Activated CD4-positive, alpha-beta T cell treated with anti-CD3 and anti-CD28 coated beads, Interleukin-2, amount 10 ng/mL, durations not matched to agents 24 days and 14 days (primary cell): ENCODE measurements at regions not wholly inside any gene's neighbourhood (a gene's known extent, or its start where the extent isn't known, plus 50 kb on each side); places are given as distances from the start of the nearest gene placed in this dataset.
"Not testable (repeated sequence)": the region's sequence is repeated elsewhere in the genome, so short reads cannot be mapped to it uniquely, and the experiment has no call there.

ENCODE experiments used
- DNase-seq: peaks from one replicate; pipeline ENCODE4 v3.0.0; 2022
- H3K27ac Mint-ChIP-seq: one replicate; pipeline ENCODE4 v1.8.0; 2022; ENCODE audit warnings: mild to moderate bottlenecking, mixed read lengths
- H3K27me3 Mint-ChIP-seq: one replicate; pipeline ENCODE4 v1.8.0; 2022; ENCODE audit warnings: mixed read lengths
- H3K36me3 Mint-ChIP-seq: one replicate; pipeline ENCODE4 v1.8.0; 2022; ENCODE audit warnings: low read depth, mild to moderate bottlenecking, mixed read lengths
- H3K4me1 Mint-ChIP-seq: one replicate; pipeline ENCODE4 v1.8.0; 2021; ENCODE audit warnings: mixed read lengths
- H3K4me3 Mint-ChIP-seq: one replicate; pipeline ENCODE4 v1.8.0; 2022; ENCODE audit warnings: mild to moderate bottlenecking, moderate library complexity, mixed read lengths
- H3K9me3 Mint-ChIP-seq: one replicate; pipeline ENCODE4 v1.8.0; 2021; ENCODE audit warnings: mixed read lengths
- intact Hi-C: fragments of 100-400 bp; cut with micrococcal nuclease; formaldehyde crosslinking; loops from one replicate; pipeline ENCODE4 v1.15.1; 2023

DNA sequence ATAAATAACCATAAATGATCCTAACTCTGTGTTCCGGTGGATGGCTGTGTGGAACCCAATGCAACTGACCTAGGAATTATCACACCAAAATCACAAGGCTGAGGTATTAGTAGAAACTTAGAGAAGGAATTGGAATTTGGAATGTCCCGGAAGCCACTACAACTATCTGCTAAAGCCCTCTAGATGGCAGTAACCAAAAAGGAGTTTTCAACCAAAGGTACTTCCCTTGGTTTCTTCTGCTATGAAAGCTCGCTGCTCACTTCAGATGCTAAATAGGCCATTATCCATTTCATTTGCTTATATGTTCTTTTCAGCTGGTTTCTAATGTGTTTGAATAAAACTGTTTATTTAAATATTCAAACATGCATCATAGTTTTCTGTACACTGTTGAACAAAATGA, 1589.1 kb upstream of the SPRY2 start:
- DNase-seq, result no peak
- Mint-ChIP-seq H3K4me1 (no peaks in the 10 kb centered on the region), H3K4me3 (no peak overlapping the region), H3K27me3 (no peaks in the 10 kb centered on the region), H3K27ac (no peak overlapping the region), H3K9me3 (no peaks in the 10 kb centered on the region), H3K36me3 (no peaks in the 10 kb centered on the region)
- intact Hi-C loops, result no loop called here

DNA sequence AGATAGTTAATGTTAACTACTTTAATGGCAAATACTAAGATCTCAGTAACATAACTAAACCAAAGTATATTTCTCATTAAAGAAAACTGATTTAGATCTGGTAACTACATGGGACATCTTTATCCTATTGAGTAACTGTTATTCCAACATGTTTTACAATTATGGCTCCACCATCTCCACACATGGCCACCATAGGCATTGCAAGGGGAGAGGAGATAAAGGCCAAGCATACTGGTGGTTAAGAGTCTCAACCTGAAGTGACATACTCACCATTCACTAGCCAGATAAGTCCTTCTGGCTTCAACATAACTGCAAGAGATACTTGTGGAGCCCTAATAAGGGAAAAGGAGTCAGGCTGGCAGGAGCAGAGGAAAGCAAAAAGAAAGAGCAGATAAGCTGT, 1586.4 kb upstream of the SPRY2 start:
- no peak overlapping the region for H3K27ac Mint-ChIP-seq
- intact Hi-C loops, result no loop called here
- no peaks in the 10 kb centered on the region for H3K9me3 Mint-ChIP-seq
- no peak for DNase-seq
- no peak overlapping the region for H3K4me3 Mint-ChIP-seq
- no peaks in the 10 kb centered on the region for H3K4me1 Mint-ChIP-seq
- no peaks in the 10 kb centered on the region for H3K36me3 Mint-ChIP-seq
- H3K27me3 Mint-ChIP-seq, result no peaks in the 10 kb centered on the region

DNA sequence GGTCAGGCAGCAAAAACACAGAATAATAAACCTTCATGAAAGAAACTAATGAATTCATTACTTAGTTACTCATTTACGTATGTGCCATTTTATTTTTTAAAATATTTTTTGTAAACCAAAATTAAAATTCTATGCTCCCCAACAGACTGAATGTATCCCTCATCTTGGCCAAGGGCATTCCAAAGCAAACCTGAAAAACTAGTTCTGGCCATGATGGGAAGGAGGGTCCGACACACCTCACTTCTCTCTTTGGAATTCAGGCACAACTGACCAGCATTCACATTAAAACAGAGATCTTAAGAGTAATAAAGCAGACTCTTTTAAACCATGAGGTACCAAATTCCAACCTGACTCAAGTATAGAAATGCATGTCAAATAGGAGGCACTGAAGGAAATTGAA, 1576.9 kb upstream of the SPRY2 start:
- intact Hi-C loops, result no loop called here
- Mint-ChIP-seq H3K36me3 (no peaks in the 10 kb centered on the region), H3K27me3 (no peaks in the 10 kb centered on the region), H3K4me1 (no peaks in the 10 kb centered on the region), H3K9me3 (no peaks in the 10 kb centered on the region), H3K27ac (no peak overlapping the region), H3K4me3 (no peak overlapping the region)
- DNase-seq, result no peak

DNA sequence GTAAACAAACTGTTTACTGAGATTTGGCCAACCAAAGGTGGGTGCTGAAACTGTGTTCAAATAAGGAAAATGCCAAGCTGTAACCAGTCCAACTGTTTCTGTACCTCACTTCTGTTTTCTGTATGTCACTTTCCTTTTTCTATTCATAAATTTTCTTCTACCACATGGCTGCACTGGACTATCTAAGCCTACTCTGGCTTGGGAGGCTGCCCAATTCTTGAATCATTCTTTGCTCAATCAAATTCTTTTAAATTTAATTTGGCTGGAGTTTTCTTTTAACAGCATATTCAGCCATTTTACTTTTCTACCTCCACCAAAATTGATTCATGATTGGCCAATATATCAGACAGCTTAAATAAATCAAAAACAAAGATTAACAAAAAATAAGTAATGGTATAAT, 1575.5 kb upstream of the SPRY2 start:
- Mint-ChIP-seq H3K4me3 (no peak overlapping the region), H3K36me3 (no peaks in the 10 kb centered on the region), H3K9me3 (no peaks in the 10 kb centered on the region), H3K4me1 (no peaks in the 10 kb centered on the region), H3K27me3 (no peaks in the 10 kb centered on the region), H3K27ac (no peak overlapping the region)
- DNase-seq, result no peak
- intact Hi-C loops, result no loop called here

DNA sequence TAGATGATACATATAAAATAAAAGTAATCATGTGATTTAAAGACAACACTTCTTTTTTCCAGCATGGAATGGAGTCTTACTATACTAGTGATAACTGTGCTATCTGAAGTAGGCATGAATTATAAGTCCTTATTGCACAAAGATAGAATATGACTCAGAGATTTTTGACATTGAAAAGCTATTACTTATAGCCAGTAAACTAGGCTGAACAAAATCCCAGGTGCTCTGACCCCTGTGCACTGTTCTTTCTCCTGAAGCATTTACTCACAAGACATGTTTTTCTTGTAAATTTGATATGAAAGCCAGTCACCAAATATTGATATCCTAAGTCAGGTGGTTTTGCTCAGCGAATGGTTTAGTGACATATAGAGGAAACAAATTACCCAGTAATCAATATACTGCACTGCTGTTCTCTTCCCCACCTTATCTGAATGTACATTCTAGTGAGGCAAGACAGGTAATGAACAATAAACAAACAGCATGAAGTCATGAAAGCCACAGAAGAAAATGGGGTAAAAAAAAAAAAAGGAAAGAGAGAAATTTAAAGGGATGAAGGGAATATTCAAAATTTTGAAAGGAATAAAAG, 1567.0 kb upstream of the SPRY2 start:
- DNase-seq, result no peak
- intact Hi-C loops, result no loop called here
- no peak overlapping the region for H3K4me3 Mint-ChIP-seq
- H3K36me3 Mint-ChIP-seq, result no peaks in the 10 kb centered on the region
- H3K9me3 Mint-ChIP-seq, result no peaks in the 10 kb centered on the region
- no peaks in the 10 kb centered on the region for H3K4me1 Mint-ChIP-seq
- H3K27me3 Mint-ChIP-seq, result no peaks in the 10 kb centered on the region
- no peak overlapping the region for H3K27ac Mint-ChIP-seq

DNA sequence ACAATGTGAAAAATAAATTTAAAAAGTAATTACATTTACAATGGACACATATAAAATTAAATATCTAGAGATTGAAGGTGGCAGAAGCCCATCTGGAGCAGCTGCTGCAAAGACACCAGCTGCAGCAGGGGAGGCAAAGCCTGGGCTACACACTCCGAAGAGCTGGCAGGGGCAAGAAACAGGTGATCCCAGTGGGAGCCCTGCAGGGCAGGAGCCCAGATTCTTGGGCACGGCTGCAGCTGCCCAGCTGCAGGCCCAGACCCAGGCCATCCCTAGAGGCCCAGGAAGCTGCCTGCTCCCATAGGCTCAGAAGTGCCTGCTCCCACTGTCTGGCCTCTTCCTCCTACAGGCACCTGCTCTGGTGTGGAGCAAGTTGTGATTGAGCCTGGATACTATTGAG, 1547.9 kb upstream of the SPRY2 start:
- DNase-seq, result no peak
- Mint-ChIP-seq H3K27ac (no peak overlapping the region), H3K4me1 (no peaks in the 10 kb centered on the region), H3K27me3 (no peaks in the 10 kb centered on the region), H3K36me3 (no peaks in the 10 kb centered on the region), H3K4me3 (no peak overlapping the region), H3K9me3 (peaks cover 10% of the 10 kb centered on the region)
- intact Hi-C loops, result no loop called here

DNA sequence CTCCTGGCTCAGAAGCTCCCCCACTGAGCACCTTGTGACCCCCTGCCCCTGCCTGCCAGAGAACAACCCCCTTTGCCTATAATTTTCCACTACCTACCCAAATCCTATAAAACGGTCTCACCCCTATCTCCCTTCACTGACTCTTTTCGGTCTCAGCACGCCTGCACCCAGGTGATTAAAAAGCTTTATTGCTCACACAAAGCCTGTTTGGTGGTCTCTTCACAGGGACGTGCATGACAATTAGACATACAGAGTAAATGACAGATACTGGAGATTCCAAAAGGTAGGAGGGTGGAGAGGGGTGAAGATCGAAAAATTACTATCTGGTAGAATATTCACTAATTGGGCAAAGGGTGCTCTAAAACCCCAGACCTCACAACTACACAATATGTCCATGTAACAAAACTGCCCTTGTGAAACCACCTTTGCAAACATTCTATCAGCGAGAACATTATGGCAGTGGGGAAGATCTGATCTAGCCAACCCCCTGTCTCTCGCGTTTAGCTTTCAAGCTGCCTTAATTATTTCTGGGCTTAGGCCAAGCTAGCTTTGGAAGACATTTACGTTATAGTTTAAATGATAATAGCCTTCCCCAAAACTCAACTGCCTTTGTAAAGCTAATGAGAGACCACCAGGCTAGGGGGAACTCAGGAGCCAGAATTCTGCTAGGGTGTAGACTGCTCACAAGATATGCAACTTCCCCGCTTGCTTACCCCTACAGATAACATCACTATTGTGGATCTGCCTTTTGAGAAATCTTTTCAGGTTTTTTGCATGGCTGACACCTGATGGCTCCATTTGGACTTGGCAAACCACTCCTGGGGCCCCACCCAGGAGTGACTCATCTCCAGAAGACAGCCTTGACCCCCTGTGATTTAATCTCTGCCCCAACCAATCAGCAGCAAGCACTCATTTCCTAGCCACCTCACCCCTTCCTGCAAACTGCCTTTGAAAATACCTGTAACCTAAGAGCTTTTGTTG, 1534.0 kb upstream of the SPRY2 start:
- no peak for DNase-seq
- Mint-ChIP-seq H3K4me1 (no peaks in the 10 kb centered on the region), H3K9me3 (peaks cover 8% of the 10 kb centered on the region), H3K27ac (no peak overlapping the region), H3K36me3 (no peaks in the 10 kb centered on the region), H3K27me3 (no peaks in the 10 kb centered on the region), H3K4me3 (no peak overlapping the region)
- intact Hi-C loops, result no loop called here

DNA sequence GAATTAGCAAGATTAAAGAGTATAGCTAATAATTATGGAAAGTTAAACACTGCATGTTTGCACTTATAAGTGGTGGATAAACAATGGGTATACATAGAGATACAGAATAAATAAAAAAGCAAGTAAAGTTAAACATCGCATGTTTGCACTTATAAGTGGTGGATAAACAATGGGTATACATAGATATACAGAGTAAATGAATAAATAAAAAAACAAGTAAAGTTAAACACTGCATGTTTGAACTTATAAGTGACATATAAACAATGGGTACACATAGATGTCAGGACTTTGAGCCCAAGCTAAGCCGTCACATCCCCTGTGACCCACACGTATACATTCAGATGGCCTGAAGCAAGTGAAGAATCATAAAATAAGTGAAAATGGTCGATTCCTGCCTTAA, 1533.3 kb upstream of the SPRY2 start:
- intact Hi-C loops, result no loop called here
- DNase-seq, result no peak
- H3K27ac Mint-ChIP-seq, result no peak overlapping the region
- H3K9me3 Mint-ChIP-seq, result peaks cover 12% of the 10 kb centered on the region
- H3K36me3 Mint-ChIP-seq, result no peaks in the 10 kb centered on the region
- H3K4me3 Mint-ChIP-seq, result no peak overlapping the region
- no peaks in the 10 kb centered on the region for H3K27me3 Mint-ChIP-seq
- no peaks in the 10 kb centered on the region for H3K4me1 Mint-ChIP-seq

DNA sequence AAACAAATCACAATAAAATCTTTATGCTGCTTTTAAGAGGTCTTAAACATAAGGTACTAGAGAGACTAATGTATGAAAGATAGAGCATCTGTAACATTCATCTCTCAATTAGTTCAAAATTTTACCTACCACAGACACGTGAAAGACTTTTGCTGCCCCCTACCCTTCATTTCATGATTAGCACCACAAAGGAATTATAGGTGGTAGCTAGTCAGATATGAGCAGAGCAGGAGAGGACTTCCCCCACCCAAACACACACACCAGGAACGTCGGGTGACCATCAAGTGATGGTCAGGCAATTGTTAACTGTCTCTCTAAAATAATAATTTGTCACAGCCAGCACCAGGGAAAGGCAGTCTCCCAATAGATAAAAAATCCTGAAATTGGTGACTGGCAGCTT, 1531.7 kb upstream of the SPRY2 start:
- Mint-ChIP-seq H3K4me3 (no peak overlapping the region), H3K27ac (no peak overlapping the region), H3K27me3 (no peaks in the 10 kb centered on the region), H3K36me3 (no peaks in the 10 kb centered on the region), H3K9me3 (peaks cover 22% of the 10 kb centered on the region), H3K4me1 (no peaks in the 10 kb centered on the region)
- no peak for DNase-seq
- intact Hi-C loops, result no loop called here

DNA sequence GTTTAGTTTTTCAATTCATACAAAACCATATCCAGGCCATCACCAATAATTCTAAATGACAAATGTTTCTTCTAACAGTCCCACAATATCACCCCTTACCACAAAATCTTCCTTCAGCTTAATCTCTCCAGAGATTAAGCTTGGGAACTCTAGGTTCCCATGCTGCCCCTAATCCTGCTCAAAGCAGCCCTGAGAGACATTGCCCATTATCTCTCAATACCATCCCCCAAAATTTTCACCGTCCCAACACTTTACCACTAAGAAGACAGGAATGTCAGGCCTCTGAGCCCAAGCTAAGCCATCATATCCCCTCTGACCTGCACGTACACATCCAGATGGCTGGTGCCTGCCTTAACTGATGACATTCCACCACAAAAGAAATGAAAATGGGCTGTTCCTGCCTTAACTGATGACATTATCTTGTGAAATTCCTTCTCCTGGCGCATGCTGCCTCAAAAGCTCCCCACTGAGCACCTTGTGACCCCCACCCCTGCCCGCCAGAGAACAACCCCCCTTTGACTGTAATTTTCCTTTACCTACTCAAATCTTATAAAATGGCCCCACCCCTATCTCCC, 1530.9 kb upstream of the SPRY2 start:
- H3K27ac Mint-ChIP-seq, H3K4me3 Mint-ChIP-seq, H3K36me3 Mint-ChIP-seq, DNase-seq, H3K4me1 Mint-ChIP-seq, intact Hi-C loops, H3K27me3 Mint-ChIP-seq: not testable (repeated sequence)
- peaks cover 22% of the 10 kb centered on the region for H3K9me3 Mint-ChIP-seq

DNA sequence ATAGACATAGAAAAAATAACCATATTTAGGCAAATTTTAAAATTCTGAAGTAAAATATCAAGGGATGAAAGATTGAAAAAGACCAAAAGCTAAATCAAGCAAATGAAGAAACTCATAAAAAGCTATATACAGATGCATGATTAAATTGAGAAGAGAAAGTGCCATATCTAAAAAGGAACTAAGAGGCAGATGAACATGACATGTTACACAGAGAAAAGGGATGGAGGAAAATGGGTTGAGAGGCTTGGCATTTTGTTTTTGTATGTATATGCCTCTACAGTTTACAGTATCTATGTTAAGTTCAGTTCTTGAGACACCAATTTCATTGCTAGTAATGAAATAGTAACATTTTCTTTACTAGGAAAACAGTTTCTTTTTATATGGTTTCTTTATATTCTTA, 1507.4 kb upstream of the SPRY2 start:
- intact Hi-C loops, result no loop called here
- H3K4me1 Mint-ChIP-seq, result no peaks in the 10 kb centered on the region
- no peaks in the 10 kb centered on the region for H3K27me3 Mint-ChIP-seq
- DNase-seq, result no peak
- H3K4me3 Mint-ChIP-seq, result no peak overlapping the region
- H3K36me3 Mint-ChIP-seq, result no peaks in the 10 kb centered on the region
- H3K9me3 Mint-ChIP-seq, result no peaks in the 10 kb centered on the region
- H3K27ac Mint-ChIP-seq, result no peak overlapping the region

DNA sequence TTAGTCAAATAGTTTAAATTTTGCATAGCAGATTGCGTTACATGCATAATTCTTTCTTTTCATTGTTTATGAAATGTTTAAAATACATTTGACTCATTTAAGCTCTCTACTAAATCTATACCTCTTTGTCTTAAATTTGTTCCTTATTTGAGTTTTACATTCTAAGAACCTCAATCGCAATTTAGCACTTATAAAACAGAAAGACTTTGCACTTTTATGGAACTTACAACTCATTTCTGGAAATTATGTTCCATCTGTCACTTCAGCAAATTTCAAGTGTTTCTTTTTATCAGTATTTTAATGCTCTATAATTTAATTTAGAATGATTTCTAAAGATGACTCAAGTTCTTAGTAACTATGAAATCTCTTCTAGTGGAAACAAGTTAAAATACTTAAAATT, 1505.8 kb upstream of the SPRY2 start:
- Mint-ChIP-seq H3K4me3 (no peak overlapping the region), H3K36me3 (no peaks in the 10 kb centered on the region), H3K9me3 (peaks cover 5% of the 10 kb centered on the region), H3K27me3 (no peaks in the 10 kb centered on the region), H3K4me1 (no peaks in the 10 kb centered on the region), H3K27ac (no peak overlapping the region)
- intact Hi-C loops, result no loop called here
- DNase-seq, result no peak

DNA sequence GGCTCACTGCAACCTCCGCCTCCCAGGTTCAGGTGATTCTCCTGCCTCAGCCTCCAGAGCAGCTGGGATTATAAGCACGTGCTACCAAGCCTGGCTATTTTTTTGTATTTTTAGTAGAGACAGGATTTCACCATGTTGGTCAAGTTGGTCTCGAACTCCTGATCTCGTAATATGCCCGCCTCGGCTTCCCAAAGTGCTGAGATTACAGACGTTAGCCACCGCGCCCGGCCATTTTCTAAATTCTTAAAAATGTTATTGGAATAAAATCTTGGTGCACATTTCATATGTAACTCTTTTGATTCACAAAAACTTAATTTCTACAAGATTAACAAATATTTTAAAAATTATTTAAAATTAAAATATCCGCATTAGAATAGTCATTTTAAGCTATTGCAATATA, 1480.3 kb upstream of the SPRY2 start:
- intact Hi-C loops, result no loop called here
- H3K4me1 Mint-ChIP-seq, result no peaks in the 10 kb centered on the region
- no peak overlapping the region for H3K4me3 Mint-ChIP-seq
- no peak for DNase-seq
- H3K9me3 Mint-ChIP-seq, result peaks cover 5% of the 10 kb centered on the region
- H3K27ac Mint-ChIP-seq, result no peak overlapping the region
- H3K27me3 Mint-ChIP-seq, result no peaks in the 10 kb centered on the region
- no peaks in the 10 kb centered on the region for H3K36me3 Mint-ChIP-seq

DNA sequence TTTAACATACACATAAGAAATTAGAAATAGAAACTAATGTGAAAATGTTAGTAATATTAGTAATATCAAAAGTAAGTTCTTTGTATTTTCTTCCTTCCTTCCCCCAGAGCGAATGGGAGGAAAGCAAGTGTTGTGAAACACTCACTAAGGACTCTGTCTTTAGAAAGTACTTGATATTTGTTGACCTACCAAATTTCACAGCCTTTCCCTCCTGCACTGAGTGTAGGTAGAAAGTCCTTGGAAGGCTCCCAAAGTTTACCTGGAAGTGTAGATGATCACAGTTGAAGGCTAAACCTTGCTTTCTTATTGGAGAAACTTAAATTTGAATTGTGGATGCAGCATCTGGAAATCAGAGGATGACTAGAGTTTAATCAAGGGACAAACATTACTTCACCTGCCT, 1459.5 kb upstream of the SPRY2 start:
- intact Hi-C loops, result no loop called here
- no peaks in the 10 kb centered on the region for H3K4me1 Mint-ChIP-seq
- H3K4me3 Mint-ChIP-seq, result no peak overlapping the region
- H3K27me3 Mint-ChIP-seq, result no peaks in the 10 kb centered on the region
- no peak for DNase-seq
- H3K9me3 Mint-ChIP-seq, result peaks cover 5% of the 10 kb centered on the region
- no peaks in the 10 kb centered on the region for H3K36me3 Mint-ChIP-seq
- H3K27ac Mint-ChIP-seq, result no peak overlapping the region
